ENCODE measurements at regions not wholly inside any gene's neighbourhood (a gene's known extent, or its start where the extent isn't known, plus 50 kb on each side); places are given as distances from the start of the nearest gene placed in this dataset.

GRCh38 chr14:25134184-25134583, 84.2 kb upstream of the STXBP6 start:
- no peak for DNase-seq (ENCODE audit: insufficient read length)
- FAIRE-seq, result no peak
- TF ChIP-seq POLR2A (IDR thresholded peaks at IDR 0.05; ENCODE audit: low read depth, low read length), result no peak
- TF ChIP-seq POLR2AphosphoS5 (IDR thresholded peaks at IDR 0.05; ENCODE audit: low read depth, low read length), result no peak
- no peak for TF ChIP-seq TAF1 (IDR thresholded peaks at IDR 0.05; ENCODE audit: borderline replicate concordance, low read depth, low read length)

- FAIRE-seq (peak; percentile 74), DNase-seq (ENCODE audit: insufficient read length) (peak; percentile 13)
- TF ChIP-seq TAF1 (IDR thresholded peaks at IDR 0.05; ENCODE audit: borderline replicate concordance, low read depth, low read length) (no peak), POLR2AphosphoS5 (IDR thresholded peaks at IDR 0.05; ENCODE audit: low read depth, low read length) (no peak), POLR2A (IDR thresholded peaks at IDR 0.05; ENCODE audit: low read depth, low read length) (no peak)
Measured at GRCh38 chr14:25132732-25133422, 82.9 kb upstream of the STXBP6 start.

GRCh38 chr14:25132094-25132493, 82.1 kb upstream of the STXBP6 start:
- TF ChIP-seq POLR2A (IDR thresholded peaks at IDR 0.05; ENCODE audit: low read depth, low read length), result no peak
- TF ChIP-seq TAF1 (IDR thresholded peaks at IDR 0.05; ENCODE audit: borderline replicate concordance, low read depth, low read length), result no peak
- TF ChIP-seq POLR2AphosphoS5 (IDR thresholded peaks at IDR 0.05; ENCODE audit: low read depth, low read length), result no peak
- DNase-seq (ENCODE audit: insufficient read length) (no peak), FAIRE-seq (no peak)

GRCh38 chr14:25122843-25123242, 72.9 kb upstream of the STXBP6 start:
- DNase-seq (ENCODE audit: insufficient read length) (no peak), FAIRE-seq (no peak)
- no peak for TF ChIP-seq TAF1 (IDR thresholded peaks at IDR 0.05; ENCODE audit: borderline replicate concordance, low read depth, low read length)
- TF ChIP-seq POLR2AphosphoS5 (IDR thresholded peaks at IDR 0.05; ENCODE audit: low read depth, low read length), result no peak

GRCh38 chr14:25122211-25122610, 72.3 kb upstream of the STXBP6 start:
- DNase-seq (ENCODE audit: insufficient read length), result no peak
- no peak for FAIRE-seq
- TF ChIP-seq TAF1 (IDR thresholded peaks at IDR 0.05; ENCODE audit: borderline replicate concordance, low read depth, low read length) (no peak), POLR2AphosphoS5 (IDR thresholded peaks at IDR 0.05; ENCODE audit: low read depth, low read length) (no peak), POLR2A (IDR thresholded peaks at IDR 0.05; ENCODE audit: low read depth, low read length) (no peak)

GRCh38 chr14:25121337-25122129, 71.6 kb upstream of the STXBP6 start:
- DNase-seq (ENCODE audit: insufficient read length) (no peak), FAIRE-seq (no peak)
- no peak for TF ChIP-seq POLR2AphosphoS5 (IDR thresholded peaks at IDR 0.05; ENCODE audit: low read depth, low read length)
- no peak for TF ChIP-seq POLR2A (IDR thresholded peaks at IDR 0.05; ENCODE audit: low read depth, low read length)
- no peak for TF ChIP-seq TAF1 (IDR thresholded peaks at IDR 0.05; ENCODE audit: borderline replicate concordance, low read depth, low read length)

GRCh38 chr14:25120261-25120660, 70.3 kb upstream of the STXBP6 start:
- no peak for DNase-seq (ENCODE audit: insufficient read length)
- TF ChIP-seq POLR2AphosphoS5 (IDR thresholded peaks at IDR 0.05; ENCODE audit: low read depth, low read length), result no peak
- no peak for TF ChIP-seq POLR2A (IDR thresholded peaks at IDR 0.05; ENCODE audit: low read depth, low read length)
- no peak for TF ChIP-seq TAF1 (IDR thresholded peaks at IDR 0.05; ENCODE audit: borderline replicate concordance, low read depth, low read length)
- no peak for FAIRE-seq

- no peak for FAIRE-seq
- TF ChIP-seq POLR2A (IDR thresholded peaks at IDR 0.05; ENCODE audit: low read depth, low read length), result no peak
- TF ChIP-seq TAF1 (IDR thresholded peaks at IDR 0.05; ENCODE audit: borderline replicate concordance, low read depth, low read length), result no peak
- no peak for TF ChIP-seq POLR2AphosphoS5 (IDR thresholded peaks at IDR 0.05; ENCODE audit: low read depth, low read length)
- no peak for DNase-seq (ENCODE audit: insufficient read length)
Measured at GRCh38 chr14:25118671-25119070, 68.7 kb upstream of the STXBP6 start.

GRCh38 chr14:25117342-25117741, 67.4 kb upstream of the STXBP6 start:
- DNase-seq (ENCODE audit: insufficient read length), result no peak
- no peak for TF ChIP-seq POLR2A (IDR thresholded peaks at IDR 0.05; ENCODE audit: low read depth, low read length)
- TF ChIP-seq POLR2AphosphoS5 (IDR thresholded peaks at IDR 0.05; ENCODE audit: low read depth, low read length), result no peak
- no peak for TF ChIP-seq TAF1 (IDR thresholded peaks at IDR 0.05; ENCODE audit: borderline replicate concordance, low read depth, low read length)
- FAIRE-seq, result no peak

GRCh38 chr14:25116607-25117006, 66.7 kb upstream of the STXBP6 start:
- no peak for FAIRE-seq
- DNase-seq (ENCODE audit: insufficient read length), result no peak
- TF ChIP-seq POLR2A (IDR thresholded peaks at IDR 0.05; ENCODE audit: low read depth, low read length) (no peak), TAF1 (IDR thresholded peaks at IDR 0.05; ENCODE audit: borderline replicate concordance, low read depth, low read length) (no peak), POLR2AphosphoS5 (IDR thresholded peaks at IDR 0.05; ENCODE audit: low read depth, low read length) (no peak)

- DNase-seq (ENCODE audit: insufficient read length), result no peak
- TF ChIP-seq POLR2AphosphoS5 (IDR thresholded peaks at IDR 0.05; ENCODE audit: low read depth, low read length), result no peak
- no peak for TF ChIP-seq TAF1 (IDR thresholded peaks at IDR 0.05; ENCODE audit: borderline replicate concordance, low read depth, low read length)
- TF ChIP-seq POLR2A (IDR thresholded peaks at IDR 0.05; ENCODE audit: low read depth, low read length), result no peak
- no peak for FAIRE-seq
Measured at GRCh38 chr14:25113394-25113793, 63.4 kb upstream of the STXBP6 start.

All from GM12892 (cell line).